ENCODE measurements at regions not wholly inside any gene's neighbourhood (a gene's known extent, or its start where the extent isn't known, plus 50 kb on each side); places are given as distances from the start of the nearest gene placed in this dataset.

- TF ChIP-seq CTCF (IDR thresholded peaks at IDR 0.05) (no peak), POLR2A (IDR thresholded peaks at IDR 0.05) (no peak), POLR2AphosphoS5 (IDR thresholded peaks at IDR 0.05) (no peak)
Measured at GRCh38 chr2:193824474-193824873, 1629.7 kb upstream of the TMEFF2 start.

Measured in breast epithelium (tissue), 3 donors.